ENCODE measurements at regions not wholly inside any gene's neighbourhood (a gene's known extent, or its start where the extent isn't known, plus 50 kb on each side); places are given as distances from the start of the nearest gene placed in this dataset.

GRCh38 chr12:76644950-76645349 lies 85.4 kb upstream of the OSBPL8 start:
- H3K4me1 ChIP-seq (ENCODE audit: insufficient read depth), result no peaks in the 10 kb centered on the region
- H3F3A ChIP-seq (ENCODE audit: insufficient read depth), result peaks cover 8% of the 10 kb centered on the region; the same call in 1 of the 2 replicates
- TF ChIP-seq EZH2phosphoT487 (IDR thresholded peaks at IDR 0.05; ENCODE audit: insufficient read depth, low read depth), result no peak
- DNase-seq, result no peak
- H3K9ac ChIP-seq, result no peak overlapping the region
- no peaks in the 10 kb centered on the region for H3K9me2 ChIP-seq (ENCODE audit: insufficient read depth)
- no peak overlapping the region for H3K4me3 ChIP-seq
- H3K79me2 ChIP-seq (ENCODE audit: insufficient read depth), result no peaks in the 10 kb centered on the region
- in situ Hi-C loops (cut with MboI), result no loop called here
- no peaks in the 10 kb centered on the region for H3K36me3 ChIP-seq (ENCODE audit: low read depth)
- no peaks in the 10 kb centered on the region for H3K27me3 ChIP-seq (replicated peaks; ENCODE audit: insufficient read depth)
- no peaks in the 10 kb centered on the region for H3K9me3 ChIP-seq (ENCODE audit: low read depth)
- H2AFZ ChIP-seq, result no peak overlapping the region
- H3K4me2 ChIP-seq (ENCODE audit: unreplicated experiment), result no peak overlapping the region
- WGBS, 2 experiments (ENCODE audit: low coverage in 1 of 2, low lambda C conversion rate in 2 of 2, missing lambda C conversion rate in 2 of 2), result 73 to 79% methylated on average over 7 of the region's 7 CpGs
- no peak overlapping the region for H3K27ac ChIP-seq
- no peaks in the 10 kb centered on the region for H4K20me1 ChIP-seq (ENCODE audit: insufficient read depth)

DNA sequence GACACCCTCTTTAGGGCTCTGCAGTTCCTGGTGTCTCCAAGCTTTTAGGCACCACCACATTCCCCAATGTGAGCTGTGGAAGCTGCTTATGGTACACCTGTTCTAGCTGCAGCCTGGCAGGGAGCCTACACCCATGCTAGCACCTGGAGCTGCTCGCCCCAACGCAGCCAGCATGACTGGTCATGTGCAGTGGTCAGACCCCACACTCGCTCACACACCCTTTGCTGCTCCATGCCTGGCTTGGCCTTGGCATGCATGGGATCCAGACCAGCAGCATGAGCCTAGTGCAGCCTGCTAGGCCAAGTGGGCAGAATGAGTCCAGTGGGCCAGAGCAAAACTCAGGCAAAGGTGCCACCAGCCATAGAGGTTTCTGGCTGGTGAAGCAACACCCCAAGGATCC lies 86.4 kb upstream of the OSBPL8 start:
- Histone ChIP-seq H3K27me3 (replicated peaks; ENCODE audit: insufficient read depth) (no peaks in the 10 kb centered on the region), H3K4me2 (ENCODE audit: unreplicated experiment) (no peak overlapping the region), H3K79me2 (ENCODE audit: insufficient read depth) (no peaks in the 10 kb centered on the region), H3F3A (ENCODE audit: insufficient read depth) (peaks cover 8% of the 10 kb centered on the region; the same call in 1 of the 2 replicates), H3K9me3 (ENCODE audit: low read depth) (no peaks in the 10 kb centered on the region), H2AFZ (no peak overlapping the region), H3K9me2 (ENCODE audit: insufficient read depth) (no peaks in the 10 kb centered on the region), H4K20me1 (ENCODE audit: insufficient read depth) (no peaks in the 10 kb centered on the region), H3K27ac (no peak overlapping the region), H3K36me3 (ENCODE audit: low read depth) (no peaks in the 10 kb centered on the region), H3K4me1 (ENCODE audit: insufficient read depth) (no peaks in the 10 kb centered on the region), H3K4me3 (no peak overlapping the region), H3K9ac (no peak overlapping the region)
- no peak for TF ChIP-seq EZH2 (IDR thresholded peaks at IDR 0.05; ENCODE audit: insufficient read depth, poor library complexity, severe bottlenecking)
- no peak for TF ChIP-seq EZH2phosphoT487 (IDR thresholded peaks at IDR 0.05; ENCODE audit: insufficient read depth, low read depth)
- in situ Hi-C loops (cut with MboI), result no loop called here
- no peak for DNase-seq
- 92 to 93% methylated on average over 3 of the region's 3 CpGs for WGBS, 2 experiments (ENCODE audit: low coverage in 1 of 2, low lambda C conversion rate in 2 of 2, missing lambda C conversion rate in 2 of 2)

DNA sequence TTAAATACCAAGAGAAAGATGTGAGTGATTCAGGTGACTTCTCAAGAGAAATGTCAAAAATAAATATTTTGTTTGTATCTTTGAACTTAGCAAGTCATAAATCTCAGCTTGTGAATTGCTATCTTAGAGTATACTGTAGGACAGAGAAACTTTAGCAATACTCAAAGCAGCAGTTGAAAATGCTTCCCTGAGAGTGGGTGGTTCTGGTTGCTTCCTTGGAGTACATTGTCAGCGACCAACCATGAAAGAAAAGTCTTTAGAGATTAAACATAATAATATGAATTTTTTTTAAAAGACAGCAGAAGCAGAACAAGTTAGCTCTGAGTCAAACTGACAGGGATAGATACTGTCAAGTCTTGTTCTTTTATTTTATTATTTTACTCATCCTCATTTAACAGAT lies 86.8 kb upstream of the OSBPL8 start:
- Histone ChIP-seq H3K27ac (no peak overlapping the region), H3K4me1 (ENCODE audit: insufficient read depth) (no peaks in the 10 kb centered on the region), H3K27me3 (replicated peaks; ENCODE audit: insufficient read depth) (no peaks in the 10 kb centered on the region), H3K9me3 (ENCODE audit: low read depth) (no peaks in the 10 kb centered on the region), H3F3A (ENCODE audit: insufficient read depth) (peaks cover 8% of the 10 kb centered on the region; the same call in 1 of the 2 replicates), H3K9ac (no peak overlapping the region), H3K79me2 (ENCODE audit: insufficient read depth) (no peaks in the 10 kb centered on the region), H3K36me3 (ENCODE audit: low read depth) (no peaks in the 10 kb centered on the region), H3K4me3 (no peak overlapping the region), H2AFZ (no peak overlapping the region), H3K9me2 (ENCODE audit: insufficient read depth) (no peaks in the 10 kb centered on the region), H4K20me1 (ENCODE audit: insufficient read depth) (no peaks in the 10 kb centered on the region), H3K4me2 (ENCODE audit: unreplicated experiment) (no peak overlapping the region)
- DNase-seq, result no peak
- in situ Hi-C loops (cut with MboI), result no loop called here
- WGBS, 2 experiments (ENCODE audit: low coverage in 1 of 2, low lambda C conversion rate in 2 of 2, missing lambda C conversion rate in 2 of 2), result 78 to 84% methylated on average over 1 of the region's 1 CpG
- TF ChIP-seq EZH2phosphoT487 (IDR thresholded peaks at IDR 0.05; ENCODE audit: insufficient read depth, low read depth) (no peak), EZH2 (IDR thresholded peaks at IDR 0.05; ENCODE audit: insufficient read depth, poor library complexity, severe bottlenecking) (no peak)

DNA sequence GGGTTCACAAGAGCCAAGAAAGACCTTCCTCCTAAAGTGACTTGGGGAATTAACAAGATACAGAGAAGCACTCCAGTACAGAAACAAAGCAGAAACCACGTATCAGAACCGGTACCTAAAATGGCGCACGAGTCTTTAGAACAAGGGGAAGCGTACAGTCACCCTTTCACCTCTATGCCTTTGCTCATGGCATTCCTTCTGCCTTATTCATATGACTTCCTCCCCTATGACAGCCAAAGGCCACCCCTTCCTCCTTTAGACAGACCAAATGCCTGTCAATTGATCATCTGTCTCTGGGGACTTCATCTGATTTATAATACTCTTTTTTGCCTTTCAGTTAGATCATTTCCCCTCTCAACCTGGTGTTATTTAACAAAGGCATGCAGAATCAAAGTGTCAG lies 89.5 kb upstream of the OSBPL8 start:
- no peaks in the 10 kb centered on the region for H3K27me3 ChIP-seq (replicated peaks; ENCODE audit: insufficient read depth)
- no peaks in the 10 kb centered on the region for H3K4me1 ChIP-seq (ENCODE audit: insufficient read depth)
- no peak overlapping the region for H3K27ac ChIP-seq
- no peaks in the 10 kb centered on the region for H3K9me3 ChIP-seq (ENCODE audit: low read depth)
- H3K36me3 ChIP-seq (ENCODE audit: low read depth), result no peaks in the 10 kb centered on the region
- TF ChIP-seq EZH2 (IDR thresholded peaks at IDR 0.05; ENCODE audit: insufficient read depth, poor library complexity, severe bottlenecking), result no peak
- TF ChIP-seq EZH2phosphoT487 (IDR thresholded peaks at IDR 0.05; ENCODE audit: insufficient read depth, low read depth), result no peak
- no peak overlapping the region for H2AFZ ChIP-seq
- no peak overlapping the region for H3K4me2 ChIP-seq (ENCODE audit: unreplicated experiment)
- 99 to 100% methylated on average over 5 of the region's 5 CpGs for WGBS, 2 experiments (ENCODE audit: low coverage in 1 of 2, low lambda C conversion rate in 2 of 2, missing lambda C conversion rate in 2 of 2)
- no peak overlapping the region for H3K9ac ChIP-seq
- H3K9me2 ChIP-seq (ENCODE audit: insufficient read depth), result no peaks in the 10 kb centered on the region
- no peak overlapping the region for H3K4me3 ChIP-seq
- in situ Hi-C loops (cut with MboI), result no loop called here
- H4K20me1 ChIP-seq (ENCODE audit: insufficient read depth), result no peaks in the 10 kb centered on the region
- no peaks in the 10 kb centered on the region for H3K79me2 ChIP-seq (ENCODE audit: insufficient read depth)
- no peak for DNase-seq
- no peaks in the 10 kb centered on the region for H3F3A ChIP-seq (ENCODE audit: insufficient read depth)

DNA sequence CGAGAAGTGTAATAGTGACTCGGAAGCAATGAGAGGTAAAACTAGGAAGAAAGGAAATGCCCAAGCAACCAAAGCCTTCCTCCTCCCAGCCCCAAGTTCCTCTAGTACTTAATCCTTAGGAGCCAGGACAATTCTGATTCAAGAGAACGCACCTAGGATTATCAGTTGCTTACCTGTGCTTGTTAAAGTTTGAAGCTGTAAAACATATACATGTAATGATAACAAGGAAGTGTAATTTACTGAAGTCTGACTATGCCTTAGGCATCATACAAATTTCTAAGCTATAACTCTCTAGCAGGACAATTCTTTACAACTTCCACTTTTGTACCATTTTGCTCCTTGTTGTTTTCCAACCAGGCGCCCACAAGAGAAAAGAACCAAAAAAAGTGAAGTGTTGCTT lies 92.8 kb upstream of the OSBPL8 start:
- Histone ChIP-seq H3K4me3 (no peak overlapping the region), H4K20me1 (ENCODE audit: insufficient read depth) (no peaks in the 10 kb centered on the region), H3K9me2 (ENCODE audit: insufficient read depth) (no peaks in the 10 kb centered on the region), H3K36me3 (ENCODE audit: low read depth) (no peaks in the 10 kb centered on the region), H3K4me1 (ENCODE audit: insufficient read depth) (no peaks in the 10 kb centered on the region), H3K27ac (no peak overlapping the region), H3F3A (ENCODE audit: insufficient read depth) (no peaks in the 10 kb centered on the region), H3K4me2 (ENCODE audit: unreplicated experiment) (no peak overlapping the region), H3K27me3 (replicated peaks; ENCODE audit: insufficient read depth) (no peaks in the 10 kb centered on the region), H3K9me3 (ENCODE audit: low read depth) (no peaks in the 10 kb centered on the region), H2AFZ (no peak overlapping the region), H3K79me2 (ENCODE audit: insufficient read depth) (no peaks in the 10 kb centered on the region), H3K9ac (no peak overlapping the region)
- no peak for DNase-seq
- 90 to 93% methylated on average over 4 of the region's 4 CpGs for WGBS, 2 experiments (ENCODE audit: low coverage in 1 of 2, low lambda C conversion rate in 2 of 2, missing lambda C conversion rate in 2 of 2)
- in situ Hi-C loops (cut with MboI), result no loop called here
- no peak for TF ChIP-seq EZH2 (IDR thresholded peaks at IDR 0.05; ENCODE audit: insufficient read depth, poor library complexity, severe bottlenecking)
- no peak for TF ChIP-seq EZH2phosphoT487 (IDR thresholded peaks at IDR 0.05; ENCODE audit: insufficient read depth, low read depth)
